GM23338 (cell line): ENCODE measurements at regions not wholly inside any gene's neighbourhood (a gene's known extent, or its start where the extent isn't known, plus 50 kb on each side); places are given as distances from the start of the nearest gene placed in this dataset.

ENCODE experiments used
- ATAC-seq: fragments of 200-7000 bp; cut with Tn5 transposase; 3 replicates; pipeline ENCODE4 v1.9.1; 2020
- DNase-seq: peaks from one replicate; pipeline ENCODE4 v3.0.0-alpha.2; 2015; ENCODE audit warnings: low spot score
- H2AFZ ChIP-seq: fragments of 200-600 bp; sonication (generic); 2 replicates; pipeline ENCODE4 v1.8.0; 2016; ENCODE audit warnings: antibody characterized with exemption, mild to moderate bottlenecking, moderate library complexity
- H3F3A ChIP-seq: fragments of 200-600 bp; sonication (generic); replicated peaks from 2 replicates; pipeline ENCODE4 v1.8.0; 2017; ENCODE audit warnings: antibody characterized with exemption, mixed run types, low read depth
- H3K27ac ChIP-seq: fragments of 200-600 bp; sonication (generic); 2 replicates; pipeline ENCODE4 v1.6.1; 2016; ENCODE audit warnings: low read depth
- H3K27me3 ChIP-seq: fragments of 200-600 bp; sonication (generic); 2 replicates; pipeline ENCODE4 v1.8.0; 2016; ENCODE audit warnings: mild to moderate bottlenecking, mixed run types, moderate library complexity; ENCODE audit not compliant: insufficient read depth
- H3K36me3 ChIP-seq: fragments of 200-600 bp; sonication (generic); 2 replicates; pipeline ENCODE4 v1.8.0; 2016; ENCODE audit warnings: mild to moderate bottlenecking; ENCODE audit not compliant: insufficient read depth
- H3K4me1 ChIP-seq: fragments of 200-600 bp; sonication (generic); 2 replicates; pipeline ENCODE4 v1.8.0; 2016; ENCODE audit warnings: mild to moderate bottlenecking, moderate library complexity; ENCODE audit not compliant: insufficient read depth
- H3K4me2 ChIP-seq: fragments of 200-600 bp; sonication (generic); 2 replicates; pipeline ENCODE4 v1.7.1; 2017; ENCODE audit warnings: mixed run types
- H3K4me3 ChIP-seq: fragments of 200-600 bp; sonication (generic); 2 replicates; pipeline ENCODE4 v1.6.1; 2016; ENCODE audit warnings: mixed run types
- H3K79me2 ChIP-seq: fragments of 200-600 bp; sonication (generic); replicated peaks from 2 replicates; pipeline ENCODE4 v1.8.0; 2017; ENCODE audit warnings: mild to moderate bottlenecking; ENCODE audit not compliant: insufficient read depth
- H3K9me2 ChIP-seq: fragments of 200-600 bp; sonication (generic); 2 replicates; pipeline ENCODE4 v1.8.0; 2017; ENCODE audit not compliant: insufficient read depth
- H4K20me1 ChIP-seq: fragments of 200-600 bp; sonication (generic); replicated peaks from 2 replicates; pipeline ENCODE4 v1.8.0; 2017; ENCODE audit warnings: mild to moderate bottlenecking; ENCODE audit not compliant: insufficient read depth
- H3K27ac Mint-ChIP-seq: 2 replicates; pipeline ENCODE4 v1.8.0; 2020; ENCODE audit warnings: inconsistent platforms, mild to moderate bottlenecking, moderate library complexity, mixed read lengths
- H3K27me3 Mint-ChIP-seq: 3 replicates; pipeline ENCODE4 v1.8.0; 2022; ENCODE audit warnings: low read depth, mild to moderate bottlenecking, moderate library complexity, mixed read lengths, inconsistent platforms; ENCODE audit not compliant: insufficient read depth, poor library complexity
- H3K36me3 Mint-ChIP-seq: 3 replicates; pipeline ENCODE4 v1.8.0; 2021; ENCODE audit warnings: low read depth, mild to moderate bottlenecking, inconsistent platforms, moderate library complexity, mixed read lengths
- H3K4me1 Mint-ChIP-seq: 3 replicates; pipeline ENCODE4 v1.8.0; 2020; ENCODE audit warnings: mild to moderate bottlenecking, inconsistent platforms, mixed read lengths
- H3K4me3 Mint-ChIP-seq: 3 replicates; pipeline ENCODE4 v1.8.0; 2021; ENCODE audit warnings: moderate library complexity, mild to moderate bottlenecking, inconsistent platforms, mixed read lengths
- H3K9me3 Mint-ChIP-seq: 3 replicates; pipeline ENCODE4 v1.8.0; 2020; ENCODE audit warnings: moderate library complexity, mild to moderate bottlenecking, inconsistent platforms, mixed read lengths
- CREB1 ChIP-seq: fragments of 250-450 bp; sonication (Bioruptor Pico); IDR thresholded peaks from 2 replicates; pipeline ENCODE4 v1.5.0; 2020; ENCODE audit warnings: low read depth, mild to moderate bottlenecking, moderate library complexity
- EZH2 ChIP-seq: fragments of 200-600 bp; sonication (generic); IDR thresholded peaks from one replicate; pipeline ENCODE4 v1.8.0; 2017; ENCODE audit warnings: antibody characterized with exemption, mild to moderate bottlenecking, low read depth; ENCODE audit not compliant: unreplicated experiment
- EZH2phosphoT487 ChIP-seq: fragments of 200-600 bp; sonication (generic); IDR thresholded peaks from one replicate; pipeline ENCODE4 v1.8.1; 2018; ENCODE audit warnings: antibody characterized with exemption; ENCODE audit not compliant: unreplicated experiment
- JUNB ChIP-seq: IDR thresholded peaks from one replicate; pipeline ENCODE4 v1.6.1; 2016; ENCODE audit warnings: antibody characterized with exemption; ENCODE audit not compliant: unreplicated experiment
- NANOG ChIP-seq: IDR thresholded peaks from 2 replicates; pipeline ENCODE4 v1.6.1; 2016; ENCODE audit warnings: antibody characterized with exemption, borderline replicate concordance
- POLR2AphosphoS5 ChIP-seq: IDR thresholded peaks from 2 replicates; pipeline ENCODE4 v1.6.1; 2016; ENCODE audit warnings: antibody characterized with exemption, low read depth
- STAT1 ChIP-seq: IDR thresholded peaks from one replicate; pipeline ENCODE4 v1.6.1; 2016; ENCODE audit warnings: antibody characterized with exemption; ENCODE audit not compliant: unreplicated experiment
- ZNF114 ChIP-seq: fragments of 250-450 bp; sonication (Bioruptor Pico); IDR thresholded peaks from 2 replicates; pipeline ENCODE4 v1.5.0; 2020; ENCODE audit warnings: mild to moderate bottlenecking, moderate library complexity
- ZNF331 ChIP-seq: fragments of 250-450 bp; sonication (Bioruptor Pico); IDR thresholded peaks from 2 replicates; pipeline ENCODE4 v1.5.0; 2020; ENCODE audit warnings: low read depth, mild to moderate bottlenecking, moderate library complexity
- TF ChIP-seq, protein P1 (sequence below): IDR thresholded peaks from one replicate; pipeline ENCODE4 v1.6.1; 2018; ENCODE audit warnings: antibody characterized with exemption; ENCODE audit not compliant: unreplicated experiment
- TF ChIP-seq, protein P2 (sequence below): IDR thresholded peaks from 2 replicates; pipeline ENCODE4 v1.6.1; 2016; ENCODE audit warnings: antibody characterized with exemption
- TF ChIP-seq, protein P3 (sequence below), 2 experiments: fragments of 200-600 bp in 1 of 2; sonication (generic) in 1 of 2; conservative IDR thresholded peaks; 2 replicates each; pipeline versions ENCODE4 v1.5.1 to v1.6.1; 2016 to 2017; ENCODE audit warnings: antibody characterized with exemption in 2 of 2, low read depth in 2 of 2, mild to moderate bottlenecking in 2 of 2, moderate library complexity in 1 of 2

DNA sequence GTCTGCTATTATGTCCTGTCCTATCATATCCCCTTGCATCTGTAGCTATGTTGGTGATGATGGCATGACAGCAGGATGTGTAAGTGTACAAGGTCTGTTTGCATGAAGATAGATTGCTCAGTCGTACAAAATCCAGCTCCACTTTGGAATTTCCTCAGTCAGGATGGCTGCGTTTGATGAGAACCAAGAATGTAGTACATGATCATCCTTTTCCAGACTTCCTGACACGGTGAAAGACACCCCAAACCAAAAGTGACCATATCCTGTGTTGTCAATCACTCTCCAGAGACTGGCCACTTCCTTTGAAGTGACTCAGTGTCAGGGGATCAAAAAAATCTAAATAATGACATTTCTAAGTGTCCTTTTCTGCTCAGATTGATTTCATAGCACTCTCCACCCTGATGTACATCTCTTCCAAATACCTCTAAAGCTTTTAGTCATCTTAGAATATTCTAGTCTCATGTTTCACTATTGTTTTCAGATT lies 213.4 kb downstream of the PLK2 start (continued):
- TF ChIP-seq, protein P1, sequence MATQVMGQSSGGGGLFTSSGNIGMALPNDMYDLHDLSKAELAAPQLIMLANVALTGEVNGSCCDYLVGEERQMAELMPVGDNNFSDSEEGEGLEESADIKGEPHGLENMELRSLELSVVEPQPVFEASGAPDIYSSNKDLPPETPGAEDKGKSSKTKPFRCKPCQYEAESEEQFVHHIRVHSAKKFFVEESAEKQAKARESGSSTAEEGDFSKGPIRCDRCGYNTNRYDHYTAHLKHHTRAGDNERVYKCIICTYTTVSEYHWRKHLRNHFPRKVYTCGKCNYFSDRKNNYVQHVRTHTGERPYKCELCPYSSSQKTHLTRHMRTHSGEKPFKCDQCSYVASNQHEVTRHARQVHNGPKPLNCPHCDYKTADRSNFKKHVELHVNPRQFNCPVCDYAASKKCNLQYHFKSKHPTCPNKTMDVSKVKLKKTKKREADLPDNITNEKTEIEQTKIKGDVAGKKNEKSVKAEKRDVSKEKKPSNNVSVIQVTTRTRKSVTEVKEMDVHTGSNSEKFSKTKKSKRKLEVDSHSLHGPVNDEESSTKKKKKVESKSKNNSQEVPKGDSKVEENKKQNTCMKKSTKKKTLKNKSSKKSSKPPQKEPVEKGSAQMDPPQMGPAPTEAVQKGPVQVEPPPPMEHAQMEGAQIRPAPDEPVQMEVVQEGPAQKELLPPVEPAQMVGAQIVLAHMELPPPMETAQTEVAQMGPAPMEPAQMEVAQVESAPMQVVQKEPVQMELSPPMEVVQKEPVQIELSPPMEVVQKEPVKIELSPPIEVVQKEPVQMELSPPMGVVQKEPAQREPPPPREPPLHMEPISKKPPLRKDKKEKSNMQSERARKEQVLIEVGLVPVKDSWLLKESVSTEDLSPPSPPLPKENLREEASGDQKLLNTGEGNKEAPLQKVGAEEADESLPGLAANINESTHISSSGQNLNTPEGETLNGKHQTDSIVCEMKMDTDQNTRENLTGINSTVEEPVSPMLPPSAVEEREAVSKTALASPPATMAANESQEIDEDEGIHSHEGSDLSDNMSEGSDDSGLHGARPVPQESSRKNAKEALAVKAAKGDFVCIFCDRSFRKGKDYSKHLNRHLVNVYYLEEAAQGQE = no peak
- TF ChIP-seq ZNF114 (CRISPR knock-in tag) (no peak), POLR2AphosphoS5 (no peak), NANOG (no peak)
- TF ChIP-seq, protein P2, sequence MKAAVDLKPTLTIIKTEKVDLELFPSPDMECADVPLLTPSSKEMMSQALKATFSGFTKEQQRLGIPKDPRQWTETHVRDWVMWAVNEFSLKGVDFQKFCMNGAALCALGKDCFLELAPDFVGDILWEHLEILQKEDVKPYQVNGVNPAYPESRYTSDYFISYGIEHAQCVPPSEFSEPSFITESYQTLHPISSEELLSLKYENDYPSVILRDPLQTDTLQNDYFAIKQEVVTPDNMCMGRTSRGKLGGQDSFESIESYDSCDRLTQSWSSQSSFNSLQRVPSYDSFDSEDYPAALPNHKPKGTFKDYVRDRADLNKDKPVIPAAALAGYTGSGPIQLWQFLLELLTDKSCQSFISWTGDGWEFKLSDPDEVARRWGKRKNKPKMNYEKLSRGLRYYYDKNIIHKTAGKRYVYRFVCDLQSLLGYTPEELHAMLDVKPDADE = no peak
- TF ChIP-seq, protein P3, sequence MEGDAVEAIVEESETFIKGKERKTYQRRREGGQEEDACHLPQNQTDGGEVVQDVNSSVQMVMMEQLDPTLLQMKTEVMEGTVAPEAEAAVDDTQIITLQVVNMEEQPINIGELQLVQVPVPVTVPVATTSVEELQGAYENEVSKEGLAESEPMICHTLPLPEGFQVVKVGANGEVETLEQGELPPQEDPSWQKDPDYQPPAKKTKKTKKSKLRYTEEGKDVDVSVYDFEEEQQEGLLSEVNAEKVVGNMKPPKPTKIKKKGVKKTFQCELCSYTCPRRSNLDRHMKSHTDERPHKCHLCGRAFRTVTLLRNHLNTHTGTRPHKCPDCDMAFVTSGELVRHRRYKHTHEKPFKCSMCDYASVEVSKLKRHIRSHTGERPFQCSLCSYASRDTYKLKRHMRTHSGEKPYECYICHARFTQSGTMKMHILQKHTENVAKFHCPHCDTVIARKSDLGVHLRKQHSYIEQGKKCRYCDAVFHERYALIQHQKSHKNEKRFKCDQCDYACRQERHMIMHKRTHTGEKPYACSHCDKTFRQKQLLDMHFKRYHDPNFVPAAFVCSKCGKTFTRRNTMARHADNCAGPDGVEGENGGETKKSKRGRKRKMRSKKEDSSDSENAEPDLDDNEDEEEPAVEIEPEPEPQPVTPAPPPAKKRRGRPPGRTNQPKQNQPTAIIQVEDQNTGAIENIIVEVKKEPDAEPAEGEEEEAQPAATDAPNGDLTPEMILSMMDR (conservative IDR thresholded peaks at IDR 0.05; ENCODE audit: low read depth in 2 of 2) = no peak

DNA sequence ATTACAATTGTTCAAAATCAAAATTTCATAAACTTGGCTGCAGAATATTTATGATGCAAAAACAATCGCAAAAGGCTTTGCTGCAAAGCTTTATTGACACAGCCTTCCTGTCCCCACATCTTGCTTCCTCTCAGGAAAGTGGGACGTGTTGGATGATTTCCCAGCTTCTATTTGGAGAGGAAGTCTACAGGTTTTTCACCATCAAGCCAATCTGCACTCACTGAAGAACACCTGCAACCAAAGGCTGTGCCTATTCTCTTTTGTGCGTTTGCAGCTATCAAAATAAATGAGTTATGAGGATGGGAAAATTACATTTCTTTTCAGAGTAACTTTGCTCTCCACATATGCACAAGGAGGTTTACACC lies 214.4 kb downstream of the PLK2 start:
- Histone ChIP-seq H3K27me3 (no peaks in the 10 kb centered on the region), H3K27ac (no peak overlapping the region), H3K9me2 (0 out of 2 replicates have a peak, but pooled peaks cover 5% of the 10 kb centered on the region), H3K4me1 (no peaks in the 10 kb centered on the region), H3K36me3 (no peaks in the 10 kb centered on the region), H3K4me3 (no peak overlapping the region), H3K79me2 (no peaks in the 10 kb centered on the region), H3K4me2 (no peak overlapping the region), H2AFZ (peak overlapping the region; percentile 33; the same call in 1 of the 2 replicates), H4K20me1 (no peaks in the 10 kb centered on the region), H3F3A (no peaks in the 10 kb centered on the region)
- ATAC-seq (no peak), DNase-seq (no peak)
- H3K36me3 Mint-ChIP-seq = no peaks in the 10 kb centered on the region
- no peak overlapping the region for H3K27ac Mint-ChIP-seq
- H3K27me3 Mint-ChIP-seq = peaks cover 3% of the 10 kb centered on the region
- peaks cover 3% of the 10 kb centered on the region for H3K4me1 Mint-ChIP-seq
- no peak overlapping the region for H3K4me3 Mint-ChIP-seq
- no peaks in the 10 kb centered on the region for H3K9me3 Mint-ChIP-seq
- TF ChIP-seq EZH2 (no peak), STAT1 (no peak), POLR2AphosphoS5 (no peak), EZH2phosphoT487 (no peak), JUNB (no peak), ZNF331 (CRISPR knock-in tag) (no peak), CREB1 (no peak), NANOG (no peak)
- TF ChIP-seq, protein P1 = no peak
- TF ChIP-seq, protein P2 = no peak
- TF ChIP-seq, protein P3 (conservative IDR thresholded peaks at IDR 0.05; ENCODE audit: low read depth in 2 of 2) = no peak
